PC-9 (cell line): ENCODE measurements at regions not wholly inside any gene's neighbourhood (a gene's known extent, or its start where the extent isn't known, plus 50 kb on each side); places are given as distances from the start of the nearest gene placed in this dataset.

Experiments
- BruUV-seq: library from RNA; stranded (reverse); fragments of 400-500 nt; replicated peaks from 2 replicates; lab custom pipeline; 2021; lab: Mats Ljungman, UMichigan
- CTCF ChIA-PET: fragments of 300-600 bp; sonication (Branson Sonifier 250); formaldehyde crosslinking; loops from one replicate; lab custom pipeline; 2022; ENCODE audit warnings: antibody characterized with exemption; lab: Charles Lee
- POLR2A ChIA-PET: fragments of 300-600 bp; sonication (Branson Sonifier 250); formaldehyde crosslinking; loops from one replicate; lab custom pipeline; 2022; ENCODE audit warnings: antibody characterized with exemption; ENCODE audit not compliant: unreplicated experiment; lab: Charles Lee
- DNase-seq, 2 experiments: peaks; one replicate each; pipeline versions ENCODE4 v3.0.0 to v3.0.0-alpha.2; 2015 to 2022; ENCODE audit warnings: mixed read lengths in 1 of 2
- H2AFZ ChIP-seq: fragments of 200-600 bp; sonication (generic); 2 replicates; pipeline ENCODE4 v1.8.1; 2017; ENCODE audit warnings: antibody characterized with exemption
- H3F3A ChIP-seq: fragments of 200-600 bp; sonication (generic); 2 replicates; pipeline ENCODE4 v1.8.1; 2017; ENCODE audit warnings: antibody characterized with exemption, mild to moderate bottlenecking, low read depth; ENCODE audit not compliant: insufficient read depth
- H3K27ac ChIP-seq: fragments of 200-600 bp; sonication (generic); 2 replicates; pipeline ENCODE4 v1.6.1; 2016; ENCODE audit warnings: mixed run types
- H3K27me3 ChIP-seq: fragments of 200-600 bp; sonication (generic); 2 replicates; pipeline ENCODE4 v1.6.1; 2016; ENCODE audit warnings: low read depth, mixed run types; ENCODE audit not compliant: insufficient read depth
- H3K36me3 ChIP-seq: fragments of 200-600 bp; sonication (generic); 2 replicates; pipeline ENCODE4 v1.6.1; 2016; ENCODE audit warnings: low read depth, mixed run types
- H3K4me1 ChIP-seq: fragments of 200-600 bp; sonication (generic); replicated peaks from 2 replicates; pipeline ENCODE4 v1.6.1; 2016; ENCODE audit warnings: mixed run types; ENCODE audit not compliant: insufficient read depth
- H3K4me2 ChIP-seq: fragments of 200-600 bp; sonication (generic); 2 replicates; pipeline ENCODE4 v1.6.1; 2017; ENCODE audit warnings: mixed run types
- H3K4me3 ChIP-seq: fragments of 200-600 bp; sonication (generic); 2 replicates; pipeline ENCODE4 v1.6.1; 2016; ENCODE audit warnings: mixed run types
- H3K79me2 ChIP-seq: fragments of 200-600 bp; sonication (generic); 2 replicates; pipeline ENCODE4 v1.6.1; 2017; ENCODE audit warnings: low read depth, mixed run types
- H3K9me2 ChIP-seq: fragments of 200-600 bp; sonication (generic); 2 replicates; pipeline ENCODE4 v1.8.1; 2017; ENCODE audit warnings: mild to moderate bottlenecking; ENCODE audit not compliant: insufficient read depth
- H3K9me3 ChIP-seq: fragments of 200-600 bp; sonication (generic); 2 replicates; pipeline ENCODE4 v1.8.1; 2016; ENCODE audit warnings: low read depth; ENCODE audit not compliant: insufficient read depth
- H4K20me1 ChIP-seq: fragments of 200-600 bp; sonication (generic); 2 replicates; pipeline ENCODE4 v1.8.1; 2017; ENCODE audit not compliant: insufficient read depth
- EZH2 ChIP-seq: fragments of 200-600 bp; sonication (generic); IDR thresholded peaks from 2 replicates; pipeline ENCODE4 v1.8.0; 2017; ENCODE audit warnings: antibody characterized with exemption, low read depth
- intact Hi-C: fragments of 100-400 bp; cut with micrococcal nuclease; formaldehyde crosslinking; loops from one replicate; pipeline ENCODE4 v1.10.0; 2022; ENCODE audit not compliant: unreplicated experiment
- TF ChIP-seq, protein P1 (sequence below): fragments of 200-600 bp; sonication (generic); conservative IDR thresholded peaks from 2 replicates; pipeline ENCODE4 v1.6.1; 2017; ENCODE audit warnings: mixed run types, antibody characterized with exemption, mild to moderate bottlenecking, moderate library complexity

GRCh38 chr5:68478301-68479095 is 262.9 kb downstream of the PIK3R1 start:
- no peak overlapping the region for H3K27ac ChIP-seq
- CTCF ChIA-PET, result interaction anchor here (0.8 kb wide), 1 partner anchor 17 kb away, joined by 3 read pairs; no protein-coding TSS in a partner anchor
- no peak for TF ChIP-seq EZH2
- TF ChIP-seq, protein P1, sequence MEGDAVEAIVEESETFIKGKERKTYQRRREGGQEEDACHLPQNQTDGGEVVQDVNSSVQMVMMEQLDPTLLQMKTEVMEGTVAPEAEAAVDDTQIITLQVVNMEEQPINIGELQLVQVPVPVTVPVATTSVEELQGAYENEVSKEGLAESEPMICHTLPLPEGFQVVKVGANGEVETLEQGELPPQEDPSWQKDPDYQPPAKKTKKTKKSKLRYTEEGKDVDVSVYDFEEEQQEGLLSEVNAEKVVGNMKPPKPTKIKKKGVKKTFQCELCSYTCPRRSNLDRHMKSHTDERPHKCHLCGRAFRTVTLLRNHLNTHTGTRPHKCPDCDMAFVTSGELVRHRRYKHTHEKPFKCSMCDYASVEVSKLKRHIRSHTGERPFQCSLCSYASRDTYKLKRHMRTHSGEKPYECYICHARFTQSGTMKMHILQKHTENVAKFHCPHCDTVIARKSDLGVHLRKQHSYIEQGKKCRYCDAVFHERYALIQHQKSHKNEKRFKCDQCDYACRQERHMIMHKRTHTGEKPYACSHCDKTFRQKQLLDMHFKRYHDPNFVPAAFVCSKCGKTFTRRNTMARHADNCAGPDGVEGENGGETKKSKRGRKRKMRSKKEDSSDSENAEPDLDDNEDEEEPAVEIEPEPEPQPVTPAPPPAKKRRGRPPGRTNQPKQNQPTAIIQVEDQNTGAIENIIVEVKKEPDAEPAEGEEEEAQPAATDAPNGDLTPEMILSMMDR, result no peak
- H3K79me2 ChIP-seq, result no peaks in the 10 kb centered on the region
- H3K4me1 ChIP-seq, result no peaks in the 10 kb centered on the region
- no peaks in the 10 kb centered on the region for H3K36me3 ChIP-seq
- H3K4me3 ChIP-seq, result no peak overlapping the region
- no peaks in the 10 kb centered on the region for H3K27me3 ChIP-seq
- no peak overlapping the region for H2AFZ ChIP-seq
- POLR2A ChIA-PET, result no interaction called here
- no peaks in the 10 kb centered on the region for H4K20me1 ChIP-seq
- no peaks in the 10 kb centered on the region for H3K9me2 ChIP-seq
- intact Hi-C loops, result no loop called here
- no TSS peak for BruUV-seq
- no peaks in the 10 kb centered on the region for H3K9me3 ChIP-seq
- no peak for DNase-seq
- H3K4me2 ChIP-seq, result no peak overlapping the region
- no peaks in the 10 kb centered on the region for H3F3A ChIP-seq

GRCh38 chr5:68479524-68479923 is 264.0 kb downstream of the PIK3R1 start:
- H2AFZ ChIP-seq, result no peak overlapping the region
- intact Hi-C loops, result no loop called here
- no peaks in the 10 kb centered on the region for H3K36me3 ChIP-seq
- no peaks in the 10 kb centered on the region for H3K27me3 ChIP-seq
- H3F3A ChIP-seq, result no peaks in the 10 kb centered on the region
- ChIA-PET POLR2A (no interaction called here), CTCF (no interaction called here)
- TF ChIP-seq, protein P1, result no peak
- TF ChIP-seq EZH2, result no peak
- H3K4me1 ChIP-seq, result no peaks in the 10 kb centered on the region
- H3K27ac ChIP-seq, result no peak overlapping the region
- H3K4me3 ChIP-seq, result no peak overlapping the region
- BruUV-seq, result no TSS peak
- no peak overlapping the region for H3K4me2 ChIP-seq
- H4K20me1 ChIP-seq, result no peaks in the 10 kb centered on the region
- H3K9me2 ChIP-seq, result no peaks in the 10 kb centered on the region
- H3K9me3 ChIP-seq, result no peaks in the 10 kb centered on the region
- no peaks in the 10 kb centered on the region for H3K79me2 ChIP-seq
- DNase-seq, result no peak

DNA sequence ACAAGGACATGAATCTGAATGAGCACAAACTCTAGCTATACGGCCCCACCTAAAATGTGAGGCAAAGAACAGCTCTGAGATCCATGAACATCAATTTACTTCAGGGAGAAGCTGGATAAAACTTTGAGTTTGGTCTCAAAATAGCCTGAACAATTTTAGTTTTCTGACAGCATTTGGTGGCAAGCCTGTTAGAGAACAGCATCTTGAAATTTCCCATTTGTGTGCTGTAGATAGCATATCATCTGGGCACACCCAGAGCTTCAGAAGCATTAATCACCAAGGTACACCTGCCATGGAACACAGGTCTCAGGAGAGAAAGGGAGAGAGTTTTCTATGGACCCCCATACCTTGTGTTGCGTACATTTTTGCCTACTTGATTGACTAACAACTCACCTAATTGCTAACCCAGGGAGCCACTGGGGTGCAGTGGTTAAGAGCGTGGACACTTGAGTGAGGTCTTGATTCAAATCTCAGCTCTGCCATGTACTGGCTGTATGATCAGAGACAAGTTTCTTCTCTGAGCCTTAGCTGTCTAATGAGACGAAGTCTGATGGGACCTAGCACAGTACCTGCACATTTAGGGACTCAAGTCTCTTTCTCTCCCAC is 264.9 kb downstream of the PIK3R1 start:
- no peak for TF ChIP-seq EZH2
- TF ChIP-seq, protein P1, result no peak
- no peaks in the 10 kb centered on the region for H3K4me1 ChIP-seq
- ChIA-PET CTCF (no interaction called here), POLR2A (no interaction called here)
- no peak overlapping the region for H3K4me2 ChIP-seq
- no peaks in the 10 kb centered on the region for H3K9me3 ChIP-seq
- no peak overlapping the region for H3K4me3 ChIP-seq
- intact Hi-C loops, result no loop called here
- H4K20me1 ChIP-seq, result no peaks in the 10 kb centered on the region
- no peaks in the 10 kb centered on the region for H3F3A ChIP-seq
- no peaks in the 10 kb centered on the region for H3K79me2 ChIP-seq
- H2AFZ ChIP-seq, result no peak overlapping the region
- no peaks in the 10 kb centered on the region for H3K36me3 ChIP-seq
- H3K27me3 ChIP-seq, result no peaks in the 10 kb centered on the region
- H3K9me2 ChIP-seq, result no peaks in the 10 kb centered on the region
- no TSS peak for BruUV-seq
- DNase-seq, result no peak
- no peak overlapping the region for H3K27ac ChIP-seq
